HepG2 (cell line): ENCODE measurements at regions not wholly inside any gene's neighbourhood (a gene's known extent, or its start where the extent isn't known, plus 50 kb on each side); places are given as distances from the start of the nearest gene placed in this dataset.

Experiments
- AKAP8 ChIP-seq: sonication (generic); formaldehyde crosslinking; IDR thresholded peaks from 2 replicates; pipeline ENCODE4 v1.5.1; 2020; ENCODE audit warnings: mild to moderate bottlenecking, missing genetic modification reagents
- DDIT3 ChIP-seq: sonication (generic); formaldehyde crosslinking; IDR thresholded peaks from 2 replicates; pipeline ENCODE4 v1.4.0; 2020; ENCODE audit warnings: mild to moderate bottlenecking, missing genetic modification reagents
- ESRRA ChIP-seq: sonication (generic); formaldehyde crosslinking; IDR thresholded peaks from 2 replicates; pipeline ENCODE4 v1.5.1; 2020; ENCODE audit warnings: mild to moderate bottlenecking, low read depth, missing genetic modification reagents
- GATAD2A ChIP-seq: IDR thresholded peaks from 2 replicates; pipeline ENCODE4 v1.6.1; 2016
- LCORL ChIP-seq, 2 experiments: fragments of 450-650 bp in 1 of 2; sonication (generic) in 1 of 2; formaldehyde crosslinking in 1 of 2; IDR thresholded peaks; 2 replicates each; pipeline versions ENCODE4 v1.5.0 to v1.6.1; 2017 to 2020; ENCODE audit warnings: antibody characterized with exemption in 1 of 2, missing genetic modification reagents in 1 of 2
- POLR2A ChIP-seq, 2 experiments: IDR thresholded peaks; 2 replicates each; pipeline ENCODE4 v1.6.1; 2011; ENCODE audit warnings: low read depth in 2 of 2, low read length in 2 of 2, mild to moderate bottlenecking in 1 of 2, moderate library complexity in 1 of 2; ENCODE audit not compliant: insufficient read depth in 1 of 2
- RFX3 ChIP-seq: IDR thresholded peaks from 2 replicates; pipeline ENCODE4 v1.6.1; 2016; ENCODE audit warnings: missing biosample characterization, missing genetic modification reagents
- SAFB2 ChIP-seq: sonication (generic); formaldehyde crosslinking; IDR thresholded peaks from 2 replicates; pipeline ENCODE4 v1.5.1; 2020; ENCODE audit warnings: missing genetic modification reagents, low read depth, mild to moderate bottlenecking, borderline replicate concordance
- SALL1 ChIP-seq: sonication (generic); formaldehyde crosslinking; IDR thresholded peaks from 2 replicates; pipeline ENCODE4 v1.8.0; 2022; ENCODE audit warnings: mild to moderate bottlenecking, missing genetic modification reagents
- TBX2 ChIP-seq: sonication (generic); formaldehyde crosslinking; IDR thresholded peaks from 2 replicates; pipeline ENCODE4 v1.5.0; 2020; ENCODE audit warnings: missing genetic modification reagents, mild to moderate bottlenecking, borderline replicate concordance
- TBX3 ChIP-seq: fragments of 450-650 bp; IDR thresholded peaks from 2 replicates; pipeline ENCODE4 v1.6.1; 2017; ENCODE audit warnings: antibody characterized with exemption, mild to moderate bottlenecking, inconsistent platforms, borderline replicate concordance
- TRIM22 ChIP-seq: fragments of 450-650 bp; IDR thresholded peaks from 2 replicates; pipeline ENCODE4 v1.6.1; 2017
- WIZ ChIP-seq: sonication (generic); formaldehyde crosslinking; IDR thresholded peaks from 2 replicates; pipeline ENCODE4 v1.5.1; 2020; ENCODE audit warnings: mild to moderate bottlenecking, missing genetic modification reagents
- XRCC5 ChIP-seq: fragments of 200-400 bp; formaldehyde crosslinking; optimal IDR thresholded peaks from 2 replicates; pipeline ENCODE3; 2017; ENCODE audit warnings: mild to moderate bottlenecking, low read length
- ZBTB21 ChIP-seq: sonication (generic); formaldehyde crosslinking; IDR thresholded peaks from 2 replicates; pipeline ENCODE4 v1.4.0; 2020; ENCODE audit warnings: missing genetic modification reagents
- ZBTB7A ChIP-seq: sonication (generic); formaldehyde crosslinking; IDR thresholded peaks from 2 replicates; pipeline ENCODE4 v1.8.0; 2022; ENCODE audit warnings: mild to moderate bottlenecking, missing genetic modification reagents
- ZMYM4 ChIP-seq: sonication (generic); formaldehyde crosslinking; IDR thresholded peaks from 2 replicates; pipeline ENCODE4 v1.8.1; 2023; ENCODE audit warnings: mild to moderate bottlenecking, missing genetic modification reagents
- ZNF143 ChIP-seq: sonication (generic); formaldehyde crosslinking; IDR thresholded peaks from 2 replicates; pipeline ENCODE4 v1.4.0; 2020; ENCODE audit warnings: missing genetic modification reagents
- ZNF292 ChIP-seq: sonication (generic); formaldehyde crosslinking; IDR thresholded peaks from 2 replicates; pipeline ENCODE4 v1.8.1; 2022; ENCODE audit warnings: mild to moderate bottlenecking, low read depth, missing genetic modification reagents, borderline replicate concordance
- ZNF547 ChIP-seq: sonication (generic); formaldehyde crosslinking; IDR thresholded peaks from 2 replicates; pipeline ENCODE4 v1.5.1; 2020; ENCODE audit warnings: mild to moderate bottlenecking, missing genetic modification reagents
- ZNF562 ChIP-seq: sonication (generic); formaldehyde crosslinking; IDR thresholded peaks from 2 replicates; pipeline ENCODE4 v1.8.0; 2022; ENCODE audit warnings: missing genetic modification reagents, borderline replicate concordance
- ZNF652 ChIP-seq: IDR thresholded peaks from 2 replicates; pipeline ENCODE4 v1.6.1; 2016; ENCODE audit warnings: low read depth, borderline replicate concordance
- ZNF746 ChIP-seq: sonication (generic); formaldehyde crosslinking; IDR thresholded peaks from 2 replicates; pipeline ENCODE4 v1.8.0; 2022; ENCODE audit warnings: mild to moderate bottlenecking, missing genetic modification reagents
- ZNF766 ChIP-seq: sonication (generic); formaldehyde crosslinking; IDR thresholded peaks from 2 replicates; pipeline ENCODE4 v1.5.0; 2020; ENCODE audit warnings: missing genetic modification reagents, borderline replicate concordance
- ZNF770 ChIP-seq: sonication (generic); formaldehyde crosslinking; IDR thresholded peaks from 2 replicates; pipeline ENCODE4 v1.5.0; 2020; ENCODE audit warnings: mild to moderate bottlenecking, missing genetic modification reagents
- ZNF772 ChIP-seq: sonication (generic); formaldehyde crosslinking; IDR thresholded peaks from 2 replicates; pipeline ENCODE4 v1.5.0; 2020; ENCODE audit warnings: mild to moderate bottlenecking, missing genetic modification reagents
- ZNF841 ChIP-seq: sonication (generic); formaldehyde crosslinking; IDR thresholded peaks from 2 replicates; pipeline ENCODE4 v1.8.1; 2023; ENCODE audit warnings: missing genetic modification reagents, borderline replicate concordance
- ZXDC ChIP-seq: sonication (generic); formaldehyde crosslinking; IDR thresholded peaks from 2 replicates; pipeline ENCODE4 v1.5.0; 2020; ENCODE audit warnings: mild to moderate bottlenecking, missing genetic modification reagents

GRCh38 chr3:147184794-147185193, 221.5 kb downstream of the ZIC4 start (continued):
- no peak for TF ChIP-seq ZNF770 (CRISPR knock-in tag)
- no peak for TF ChIP-seq ZNF143 (CRISPR knock-in tag)
- peak; percentile 88 for TF ChIP-seq GATAD2A (CRISPR knock-in tag)
- TF ChIP-seq RFX3 (CRISPR knock-in tag) = no peak
- TF ChIP-seq ZNF652 = peak; percentile 60; the same call in 1 of the 2 replicates
- TF ChIP-seq ZNF547 (CRISPR knock-in tag) = no peak
- no peak for TF ChIP-seq DDIT3
- peak; percentile 82; the same call in 1 of the 2 replicates for TF ChIP-seq ZNF292 (CRISPR knock-in tag)
- peak; percentile 49; the same call in 1 of the 2 replicates for TF ChIP-seq LCORL (IDR thresholded peaks at IDR 0.05)
- peak; percentile 94 for TF ChIP-seq LCORL (CRISPR knock-in tag; IDR thresholded peaks at IDR 0.05)
- TF ChIP-seq ZNF562 = no peak
- no peak for TF ChIP-seq WIZ (CRISPR knock-in tag)
- no peak for TF ChIP-seq ZNF746 (CRISPR knock-in tag)
- peak; percentile 98 for TF ChIP-seq ZMYM4
- TF ChIP-seq ZNF766 = no peak
- TF ChIP-seq TBX2 (CRISPR knock-in tag) = peak; percentile 86
- TF ChIP-seq ESRRA (CRISPR knock-in tag) = peak; percentile 86
- no peak for TF ChIP-seq XRCC5
- peak; percentile 36; the same call in 1 of the 2 replicates for TF ChIP-seq TBX3
- no peak for TF ChIP-seq TRIM22
- TF ChIP-seq ZNF841 (CRISPR knock-in tag) = no peak
- no peak for TF ChIP-seq POLR2A (IDR thresholded peaks at IDR 0.05; ENCODE audit: insufficient read depth in 1 of 2, low read depth in 2 of 2, low read length in 2 of 2)
- TF ChIP-seq ZNF772 (CRISPR knock-in tag) = peak; percentile 75
- no peak; the same call in 1 of the 2 replicates for TF ChIP-seq SAFB2
- no peak for TF ChIP-seq AKAP8 (CRISPR knock-in tag)
- TF ChIP-seq ZBTB21 (CRISPR knock-in tag) = no peak
- no peak for TF ChIP-seq ZBTB7A (CRISPR knock-in tag)
- TF ChIP-seq ZXDC (CRISPR knock-in tag) = no peak
- peak; percentile 95 for TF ChIP-seq SALL1 (CRISPR knock-in tag)
